GM12873 (cell line): ENCODE measurements at regions not wholly inside any gene's neighbourhood (a gene's known extent, or its start where the extent isn't known, plus 50 kb on each side); places are given as distances from the start of the nearest gene placed in this dataset.

Experiments used
- CTCF ChIP-seq: IDR thresholded peaks from 2 replicates; pipeline ENCODE4 v1.5.1; 2012; ENCODE audit warnings: low read depth, mild to moderate bottlenecking, moderate library complexity, low read length, control low read depth; ENCODE audit not compliant: insufficient read depth; ENCODE audit errors: missing control alignments

GRCh38 chr2:5588601-5589000 is 103.6 kb upstream of the SOX11 start:
- no peak for TF ChIP-seq CTCF

DNA sequence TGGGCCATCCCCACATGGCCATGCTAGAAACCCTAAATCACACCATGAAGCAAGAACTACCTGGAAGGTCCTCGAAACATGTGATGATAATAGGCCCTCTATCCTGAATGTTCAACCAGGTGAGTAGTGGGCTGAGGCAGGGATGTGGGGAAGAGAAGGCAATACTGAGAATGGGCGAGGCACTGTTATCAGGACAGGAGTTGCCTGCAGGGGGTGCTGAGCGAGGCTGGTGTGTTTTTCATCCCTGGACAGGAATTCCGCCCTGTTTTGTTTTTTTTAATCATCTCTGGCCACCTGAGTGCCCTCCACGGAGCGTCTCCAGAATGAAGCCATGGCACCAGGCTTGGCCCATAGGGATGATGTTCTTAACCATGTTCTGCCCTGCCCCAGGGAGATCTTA is 103.0 kb upstream of the SOX11 start:
- TF ChIP-seq CTCF, result no peak

GRCh38 chr2:5590886-5591285 is 101.3 kb upstream of the SOX11 start:
- TF ChIP-seq CTCF, result no peak

- no peak for TF ChIP-seq CTCF
Observed at GRCh38 chr2:5592916-5593315, 99.3 kb upstream of the SOX11 start.

GRCh38 chr2:5594249-5594695 is 97.9 kb upstream of the SOX11 start:
- TF ChIP-seq CTCF, result no peak

GRCh38 chr2:5596868-5597267 is 95.3 kb upstream of the SOX11 start:
- TF ChIP-seq CTCF, result no peak

DNA sequence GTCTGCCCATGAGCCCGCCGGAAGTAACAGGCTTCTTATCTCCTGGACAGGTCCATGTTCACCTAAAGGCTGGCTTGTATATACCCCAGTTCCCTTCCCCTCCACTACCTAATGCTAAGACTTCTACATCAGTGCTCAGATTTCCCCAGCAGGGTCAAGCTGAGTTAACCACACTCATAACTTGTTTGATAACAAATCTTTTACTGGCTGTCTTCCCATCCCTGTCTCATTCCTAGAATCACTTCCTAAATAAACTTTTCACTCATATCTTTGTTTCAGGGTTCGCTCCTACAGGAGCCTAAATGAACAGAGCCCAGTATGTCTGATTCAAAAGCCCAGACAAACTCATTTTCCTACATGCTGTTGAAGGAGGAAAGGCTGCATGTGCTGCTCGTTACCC is 94.0 kb upstream of the SOX11 start:
- TF ChIP-seq CTCF, result no peak

- no peak for TF ChIP-seq CTCF
Observed at GRCh38 chr2:5609201-5609600, 83.0 kb upstream of the SOX11 start.
